G401 (cell line): ENCODE measurements at regions not wholly inside any gene's neighbourhood (a gene's known extent, or its start where the extent isn't known, plus 50 kb on each side); places are given as distances from the start of the nearest gene placed in this dataset.

Experiments used
- DNase-seq: peaks from one replicate; pipeline ENCODE4 v3.0.0-alpha.2; 2015; ENCODE audit warnings: low spot score
- in situ Hi-C: cut with HindIII; loops from 2 replicates; pipeline ENCODE4 v1.10.0; 2016; ENCODE audit warnings: low sequenced_read_pairs, mixed read lengths

- DNase-seq, result no peak
- in situ Hi-C loops, result no loop called here
Measured at GRCh38 chr20:53718142-53719021, 124.7 kb upstream of the ZNF217 start.

GRCh38 chr20:53716395-53716794 is 122.8 kb upstream of the ZNF217 start:
- in situ Hi-C loops, result no loop called here
- DNase-seq, result no peak

- no peak for DNase-seq
- in situ Hi-C loops, result no loop called here
Measured at GRCh38 chr20:53714524-53714923, 120.9 kb upstream of the ZNF217 start.

- in situ Hi-C loops, result no loop called here
- DNase-seq, result no peak
Measured at GRCh38 chr20:53713328-53714056, 119.9 kb upstream of the ZNF217 start.

- in situ Hi-C loops, result no loop called here
- no peak for DNase-seq
Measured at GRCh38 chr20:53712212-53712977, 118.8 kb upstream of the ZNF217 start.

GRCh38 chr20:53711333-53712211 is 117.9 kb upstream of the ZNF217 start:
- in situ Hi-C loops, result no loop called here
- DNase-seq, result no peak

GRCh38 chr20:53708129-53708968 is 114.7 kb upstream of the ZNF217 start:
- no peak for DNase-seq
- in situ Hi-C loops, result no loop called here

- in situ Hi-C loops, result no loop called here
- no peak for DNase-seq
Measured at GRCh38 chr20:53707371-53708055, 113.9 kb upstream of the ZNF217 start.

GRCh38 chr20:53706466-53707370 is 113.1 kb upstream of the ZNF217 start:
- in situ Hi-C loops, result no loop called here
- no peak for DNase-seq

- DNase-seq, result no peak
- in situ Hi-C loops, result no loop called here
Measured at GRCh38 chr20:53706008-53706465, 112.4 kb upstream of the ZNF217 start.

- in situ Hi-C loops, result no loop called here
- DNase-seq, result no peak
Measured at GRCh38 chr20:53702617-53703016, 109.0 kb upstream of the ZNF217 start.

GRCh38 chr20:53699906-53700305 is 106.3 kb upstream of the ZNF217 start:
- in situ Hi-C loops, result no loop called here
- no peak for DNase-seq

- in situ Hi-C loops, result no loop called here
- DNase-seq, result no peak
Measured at GRCh38 chr20:53699085-53699674, 105.5 kb upstream of the ZNF217 start.

- DNase-seq, result no peak
- in situ Hi-C loops, result no loop called here
Measured at GRCh38 chr20:53698371-53698978, 104.8 kb upstream of the ZNF217 start.

GRCh38 chr20:53695797-53696527 is 102.3 kb upstream of the ZNF217 start:
- no peak for DNase-seq
- in situ Hi-C loops, result no loop called here
